Mesendoderm (in vitro differentiated cells): ENCODE measurements at regions not wholly inside any gene's neighbourhood (a gene's known extent, or its start where the extent isn't known, plus 50 kb on each side); places are given as distances from the start of the nearest gene placed in this dataset.

Source experiments
- DNase-seq: peaks from one replicate; pipeline ENCODE4 v3.0.0; 2013
- H2AK5ac ChIP-seq: 2 replicates; pipeline ENCODE4 v1.6.1; 2013; ENCODE audit warnings: low read length, inconsistent platforms
- H2BK120ac ChIP-seq: 2 replicates; pipeline ENCODE4 v1.6.1; 2013; ENCODE audit warnings: low read depth, mild to moderate bottlenecking, low read length, moderate library complexity, mixed read lengths
- H2BK15ac ChIP-seq: replicated peaks from 2 replicates; pipeline ENCODE4 v1.6.1; 2013; ENCODE audit warnings: low read depth, mild to moderate bottlenecking, moderate library complexity
- H2BK5ac ChIP-seq: 2 replicates; pipeline ENCODE4 v1.6.1; 2013; ENCODE audit warnings: low read length, inconsistent platforms
- H3K18ac ChIP-seq: 2 replicates; pipeline ENCODE4 v1.6.1; 2013; ENCODE audit warnings: mild to moderate bottlenecking, low read length, mixed read lengths
- H3K23ac ChIP-seq: one replicate; pipeline ENCODE4 v1.6.1; 2013; ENCODE audit warnings: low read length
- H3K27ac ChIP-seq: 2 replicates; pipeline ENCODE4 v1.5.1; 2013; ENCODE audit warnings: low read depth, mild to moderate bottlenecking, inconsistent platforms, low read length, moderate library complexity
- H3K27me3 ChIP-seq: 2 replicates; pipeline ENCODE4 v1.6.1; 2013; ENCODE audit warnings: low read length, control low read depth, mild to moderate bottlenecking, inconsistent platforms; ENCODE audit not compliant: insufficient read depth, poor library complexity
- H3K36me3 ChIP-seq: 2 replicates; pipeline ENCODE4 v1.6.1; 2013; ENCODE audit warnings: low read length, inconsistent platforms; ENCODE audit not compliant: control insufficient read depth, insufficient read depth
- H3K4ac ChIP-seq: one replicate; pipeline ENCODE4 v1.6.1; 2013; ENCODE audit warnings: low read depth, mild to moderate bottlenecking, low read length, moderate library complexity
- H3K4me1 ChIP-seq: 2 replicates; pipeline ENCODE4 v1.6.1; 2013; ENCODE audit warnings: low read depth, low read length, inconsistent platforms; ENCODE audit not compliant: control insufficient read depth
- H3K4me2 ChIP-seq: 2 replicates; pipeline ENCODE4 v1.6.1; 2013; ENCODE audit warnings: low read length
- H3K4me3 ChIP-seq: 2 replicates; pipeline ENCODE4 v1.5.1; 2013; ENCODE audit warnings: mild to moderate bottlenecking, low read length
- H3K56ac ChIP-seq: one replicate; pipeline ENCODE4 v1.6.1; 2013; ENCODE audit warnings: low read length
- H3K79me1 ChIP-seq: 2 replicates; pipeline ENCODE4 v1.6.1; 2013; ENCODE audit warnings: low read length, inconsistent platforms
- H3K79me2 ChIP-seq: 2 replicates; pipeline ENCODE4 v1.6.1; 2013; ENCODE audit warnings: mild to moderate bottlenecking, low read length; ENCODE audit not compliant: control insufficient read depth, insufficient read depth
- H3K9ac ChIP-seq: 2 replicates; pipeline ENCODE4 v1.6.1; 2013; ENCODE audit warnings: low read length, inconsistent platforms
- H4K5ac ChIP-seq: one replicate; pipeline ENCODE4 v1.6.1; 2013; ENCODE audit warnings: low read length
- H4K8ac ChIP-seq: one replicate; pipeline ENCODE4 v1.6.1; 2013; ENCODE audit warnings: low read depth, mild to moderate bottlenecking, control low read depth, low read length, moderate library complexity
- WGBS: extraction: QIAGEN DNeasy Blood & Tissue Kit; methylation state at CpG from one replicate; pipeline ENCODE4 v1.1.7; 2013; ENCODE audit warnings: low lambda C conversion rate, missing lambda C conversion rate; ENCODE audit not compliant: insufficient coverage; ENCODE audit errors: extremely low coverage; 5-methylcytosine and 5-hydroxymethylcytosine counted together

GRCh38 chr2:146235158-146235557 lies 1609.7 kb upstream of the ACVR2A start:
- Histone ChIP-seq H3K18ac (no peak overlapping the region), H3K79me2 (no peaks in the 10 kb centered on the region), H3K27ac (no peak overlapping the region), H3K36me3 (no peaks in the 10 kb centered on the region), H3K4ac (no peak overlapping the region), H3K4me1 (no peaks in the 10 kb centered on the region), H3K4me3 (no peak overlapping the region), H3K4me2 (no peak overlapping the region), H3K27me3 (no peaks in the 10 kb centered on the region), H4K8ac (no peak overlapping the region), H2AK5ac (no peak overlapping the region), H3K9ac (no peak overlapping the region), H2BK5ac (no peak overlapping the region), H2BK120ac (no peak overlapping the region), H3K23ac (no peak overlapping the region), H3K79me1 (no peaks in the 10 kb centered on the region), H4K5ac (no peak overlapping the region), H3K56ac (no peak overlapping the region), H2BK15ac (no peak overlapping the region)
- DNase-seq: no peak
- no CpG with 5 or more reads among the region's 3 CpGs for WGBS

GRCh38 chr2:146229508-146230155 lies 1615.2 kb upstream of the ACVR2A start:
- Histone ChIP-seq H3K9ac (no peak overlapping the region), H2AK5ac (no peak overlapping the region), H3K18ac (no peak overlapping the region), H3K4ac (no peak overlapping the region), H2BK120ac (no peak overlapping the region), H3K27ac (no peak overlapping the region), H3K27me3 (no peaks in the 10 kb centered on the region), H3K36me3 (no peaks in the 10 kb centered on the region), H4K5ac (no peak overlapping the region), H3K4me1 (no peaks in the 10 kb centered on the region), H3K4me3 (no peak overlapping the region), H3K4me2 (no peak overlapping the region), H2BK5ac (no peak overlapping the region), H3K56ac (no peak overlapping the region), H2BK15ac (no peak overlapping the region), H3K79me2 (no peaks in the 10 kb centered on the region), H4K8ac (no peak overlapping the region), H3K79me1 (no peaks in the 10 kb centered on the region), H3K23ac (no peak overlapping the region)
- no peak for DNase-seq
- WGBS: 100% methylated on average over 1 of the region's 4 CpGs

- H3K27ac ChIP-seq: no peak overlapping the region
- H2BK120ac ChIP-seq: no peak overlapping the region
- no peak overlapping the region for H3K56ac ChIP-seq
- H2BK15ac ChIP-seq: no peak overlapping the region
- no peaks in the 10 kb centered on the region for H3K79me1 ChIP-seq
- H3K18ac ChIP-seq: no peak overlapping the region
- H4K8ac ChIP-seq: no peak overlapping the region
- no peaks in the 10 kb centered on the region for H3K4me1 ChIP-seq
- H3K4me3 ChIP-seq: no peak overlapping the region
- H2BK5ac ChIP-seq: no peak overlapping the region
- DNase-seq: no peak
- no peak overlapping the region for H3K4ac ChIP-seq
- H2AK5ac ChIP-seq: no peak overlapping the region
- H3K23ac ChIP-seq: no peak overlapping the region
- no peaks in the 10 kb centered on the region for H3K27me3 ChIP-seq
- no peak overlapping the region for H3K9ac ChIP-seq
- H3K36me3 ChIP-seq: no peaks in the 10 kb centered on the region
- H4K5ac ChIP-seq: no peak overlapping the region
- no CpG with 5 or more reads among the region's 4 CpGs for WGBS
- no peak overlapping the region for H3K4me2 ChIP-seq
- H3K79me2 ChIP-seq: no peaks in the 10 kb centered on the region
Measured at GRCh38 chr2:146228466-146229058, 1616.3 kb upstream of the ACVR2A start.

- Histone ChIP-seq H4K8ac (no peak overlapping the region), H3K18ac (no peak overlapping the region), H4K5ac (no peak overlapping the region), H3K9ac (no peak overlapping the region), H2AK5ac (no peak overlapping the region), H3K79me2 (no peaks in the 10 kb centered on the region), H3K79me1 (no peaks in the 10 kb centered on the region), H2BK120ac (no peak overlapping the region), H3K23ac (no peak overlapping the region), H3K4me2 (no peak overlapping the region), H3K56ac (no peak overlapping the region), H3K27ac (no peak overlapping the region), H3K4me1 (no peaks in the 10 kb centered on the region), H2BK5ac (no peak overlapping the region), H3K36me3 (no peaks in the 10 kb centered on the region), H3K4ac (no peak overlapping the region), H3K27me3 (no peaks in the 10 kb centered on the region), H3K4me3 (no peak overlapping the region), H2BK15ac (no peak overlapping the region)
- WGBS: no CpG with 5 or more reads among the region's 1 CpG
- no peak for DNase-seq
Measured at GRCh38 chr2:146228020-146228393, 1616.8 kb upstream of the ACVR2A start.

- Histone ChIP-seq H3K36me3 (no peaks in the 10 kb centered on the region), H4K8ac (no peak overlapping the region), H3K27ac (no peak overlapping the region), H3K79me2 (no peaks in the 10 kb centered on the region), H2BK5ac (no peak overlapping the region), H3K27me3 (no peaks in the 10 kb centered on the region), H3K4me1 (no peaks in the 10 kb centered on the region), H3K9ac (no peak overlapping the region), H4K5ac (no peak overlapping the region), H3K4me3 (no peak overlapping the region), H3K4ac (no peak overlapping the region), H3K23ac (no peak overlapping the region), H2BK15ac (no peak overlapping the region), H3K18ac (no peak overlapping the region), H3K4me2 (no peak overlapping the region), H3K79me1 (no peaks in the 10 kb centered on the region), H2AK5ac (no peak overlapping the region), H3K56ac (no peak overlapping the region), H2BK120ac (no peak overlapping the region)
- WGBS: no CpG with 5 or more reads among the region's 7 CpGs
- no peak for DNase-seq
Measured at GRCh38 chr2:146227152-146228019, 1617.4 kb upstream of the ACVR2A start.
